Endothelial cell of umbilical vein (primary cell): ENCODE measurements at regions not wholly inside any gene's neighbourhood (a gene's known extent, or its start where the extent isn't known, plus 50 kb on each side); places are given as distances from the start of the nearest gene placed in this dataset.

ENCODE experiments used
- BruUV-seq: library from RNA; stranded (reverse); fragments of 400-500 nt; replicated peaks from 2 replicates; lab custom pipeline; 2021; lab: Mats Ljungman, UMichigan
- CTCF ChIA-PET: fragments of 300-600, 350-600 bp; sonication (Branson Sonifier 250); formaldehyde crosslinking; loops from one replicate; lab custom pipeline; 2021; ENCODE audit warnings: antibody characterized with exemption, inconsistent platforms; lab: Charles Lee
- POLR2A ChIA-PET: fragments of 300-600, 350-600 bp; sonication (Branson Sonifier 250); formaldehyde crosslinking; loops from one replicate; lab custom pipeline; 2021; ENCODE audit warnings: antibody characterized with exemption, inconsistent platforms; lab: Charles Lee
- DNase-seq: peaks from one replicate; pipeline ENCODE4 v3.0.0-alpha.2; 2011; ENCODE audit warnings: low read depth, low spot score
- FAIRE-seq: peaks from 2 replicates; lab custom pipeline; 2011; peaks lifted over from hg19 to GRCh38; lab: Jason Lieb, UNC
- H2AFZ ChIP-seq: 2 replicates; pipeline ENCODE4 v1.6.0; 2012; ENCODE audit warnings: low read depth, low read length, control low read depth, inconsistent platforms
- H3K27ac ChIP-seq: 2 replicates; pipeline ENCODE4 v1.5.1; 2011; ENCODE audit warnings: low read depth, mild to moderate bottlenecking, control low read depth, low read length, moderate library complexity; ENCODE audit not compliant: insufficient read depth
- H3K27me3 ChIP-seq, 2 experiments: 2 replicates each; pipeline versions ENCODE4 v1.6.0 to v1.6.1; 2011; ENCODE audit warnings: low read length in 2 of 2, mixed read lengths in 1 of 2; ENCODE audit not compliant: control insufficient read depth in 2 of 2, insufficient read depth in 2 of 2
- H3K36me3 ChIP-seq, 2 experiments: 2 replicates in 1 of 2; 3 replicates in 1 of 2; pipeline ENCODE4 v1.5.1; 2011; ENCODE audit warnings: low read length in 2 of 2, mild to moderate bottlenecking in 1 of 2, moderate library complexity in 1 of 2; ENCODE audit not compliant: control insufficient read depth in 2 of 2, insufficient read depth in 2 of 2; ENCODE audit errors: extremely low read depth in 1 of 2
- H3K4me1 ChIP-seq: 3 replicates; pipeline ENCODE4 v1.5.1; 2011; ENCODE audit warnings: mild to moderate bottlenecking, low read length; ENCODE audit not compliant: control insufficient read depth, insufficient read depth; ENCODE audit errors: extremely low read depth
- H3K4me2 ChIP-seq: 2 replicates; pipeline ENCODE4 v1.6.1; 2011; ENCODE audit warnings: low read length, control low read depth, mixed read lengths; ENCODE audit not compliant: insufficient read depth
- H3K4me3 ChIP-seq, 3 experiments: fragments of 200-600 bp in 1 of 3; sonication (generic), shearing (Covaris generic) in 1 of 3; replicated peaks in 1 of 3; 2 replicates each; pipeline ENCODE4 v1.5.1; 2011 to 2016; ENCODE audit warnings: control low read depth in 3 of 3, low read length in 3 of 3, mild to moderate bottlenecking in 2 of 3, inconsistent platforms in 1 of 3, low read depth in 1 of 3, moderate library complexity in 1 of 3; ENCODE audit not compliant: insufficient read depth in 1 of 3
- H3K79me2 ChIP-seq: 2 replicates; pipeline ENCODE4 v1.6.0; 2012; ENCODE audit warnings: low read length, inconsistent platforms; ENCODE audit not compliant: control insufficient read depth, insufficient read depth
- H3K9ac ChIP-seq: replicated peaks from 2 replicates; pipeline ENCODE3; 2011; ENCODE audit warnings: low read length, control low read depth; ENCODE audit not compliant: insufficient read depth; ENCODE audit errors: extremely low read depth
- H3K9me1 ChIP-seq: replicated peaks from 3 replicates; pipeline ENCODE4 v1.6.0; 2011; ENCODE audit warnings: mild to moderate bottlenecking, low read length; ENCODE audit not compliant: control insufficient read depth, insufficient read depth; ENCODE audit errors: extremely low read depth
- H3K9me3 ChIP-seq: replicated peaks from 2 replicates; pipeline ENCODE4 v1.5.1; 2012; ENCODE audit warnings: low read length, inconsistent platforms; ENCODE audit not compliant: control insufficient read depth, insufficient read depth
- H4K20me1 ChIP-seq: replicated peaks from 2 replicates; pipeline ENCODE3; 2011; ENCODE audit warnings: mild to moderate bottlenecking, low read length; ENCODE audit not compliant: control insufficient read depth, insufficient read depth; ENCODE audit errors: extremely low read depth
- CTCF ChIP-seq, 2 donors: IDR thresholded peaks; 1 replicate in 1 of 2; 2 replicates in 1 of 2; pipeline ENCODE4 v1.5.1; 2011; ENCODE audit warnings: low read length in 2 of 2, mild to moderate bottlenecking in 2 of 2, moderate library complexity in 2 of 2, control low read depth in 1 of 2, inconsistent platforms in 1 of 2, low read depth in 1 of 2; ENCODE audit not compliant: insufficient read depth in 1 of 2; ENCODE audit errors: extremely low read depth in 1 of 2
- EZH2 ChIP-seq: IDR thresholded peaks from 2 replicates; pipeline ENCODE4 v1.6.1; 2012; ENCODE audit warnings: borderline replicate concordance, low read depth, mild to moderate bottlenecking, moderate library complexity, low read length, inconsistent platforms; ENCODE audit not compliant: severe bottlenecking
- FOS ChIP-seq: IDR thresholded peaks from 2 replicates; pipeline ENCODE4 v1.6.1; 2011; ENCODE audit warnings: mild to moderate bottlenecking, low read length, moderate library complexity, borderline replicate concordance; ENCODE audit not compliant: insufficient read depth
- GATA2 ChIP-seq: IDR thresholded peaks from 2 replicates; pipeline ENCODE4 v1.7.0; 2011; ENCODE audit warnings: low read depth, mild to moderate bottlenecking, moderate library complexity, mixed read lengths, low read length; ENCODE audit not compliant: insufficient read length, insufficient read depth
- JUN ChIP-seq: IDR thresholded peaks from 2 replicates; pipeline ENCODE4 v1.6.1; 2011; ENCODE audit warnings: borderline replicate concordance, low read depth; ENCODE audit not compliant: insufficient read length, insufficient read depth
- MAX ChIP-seq: IDR thresholded peaks from 2 replicates; pipeline ENCODE4 v1.6.1; 2011; ENCODE audit not compliant: insufficient read depth, insufficient read length
- MYC ChIP-seq: IDR thresholded peaks from one replicate; pipeline ENCODE4 v1.6.1; 2011; ENCODE audit warnings: mild to moderate bottlenecking, low read depth, low read length
- POLR2A ChIP-seq: IDR thresholded peaks from 2 replicates; pipeline ENCODE4 v1.6.1; 2012; ENCODE audit warnings: low read depth, mild to moderate bottlenecking, control low read depth, low read length
- POLR2AphosphoS5 ChIP-seq: IDR thresholded peaks from 2 replicates; pipeline ENCODE4 v1.6.1; 2012; ENCODE audit warnings: low read depth, mild to moderate bottlenecking, control low read depth, low read length, moderate library complexity; ENCODE audit not compliant: insufficient read depth
- dilution Hi-C: fragments of 300-500 bp; cut with MboI; formaldehyde crosslinking; loops from one replicate; pipeline ENCODE4 v1.15.0; 2019; ENCODE audit warnings: low sequenced_read_pairs; ENCODE audit not compliant: extremely low pct_ligation_motif_present
- intact Hi-C: fragments of 100-400 bp; cut with micrococcal nuclease; formaldehyde crosslinking; loops from one replicate; pipeline ENCODE4 v1.10.0; 2022

- no peak for TF ChIP-seq MAX
- TF ChIP-seq CTCF (IDR thresholded peaks at IDR 0.05; ENCODE audit: extremely low read depth in 1 of 2, insufficient read depth in 1 of 2, low read depth in 1 of 2, low read length in 2 of 2), result no peak
- TF ChIP-seq POLR2A, result no peak
- no peak for TF ChIP-seq POLR2AphosphoS5
- TF ChIP-seq EZH2, result no peak
- TF ChIP-seq MYC, result no peak
- TF ChIP-seq GATA2, result no peak
- no peak for TF ChIP-seq FOS
- TF ChIP-seq JUN, result no peak
- Histone ChIP-seq H3K4me2 (no peak overlapping the region), H3K4me3 (no peak overlapping the region), H3K27ac (no peak overlapping the region), H3K79me2 (no peaks in the 10 kb centered on the region), H3K4me1 (no peaks in the 10 kb centered on the region), H3K9me3 (peaks cover 5% of the 10 kb centered on the region), H3K27me3 (no peaks in the 10 kb centered on the region), H4K20me1 (no peaks in the 10 kb centered on the region), H3K9me1 (no peaks in the 10 kb centered on the region), H3K36me3 (no peaks in the 10 kb centered on the region), H3K9ac (no peak overlapping the region), H2AFZ (no peak overlapping the region)
- ChIA-PET POLR2A (no interaction called here), CTCF (no interaction called here)
- intact Hi-C loops, result no loop called here
- BruUV-seq, result no TSS peak
- FAIRE-seq (no peak), DNase-seq (no peak)
- dilution Hi-C loops, result no loop called here
Measured at GRCh38 chr10:20582041-20582440, 315.1 kb downstream of the NEBL start.
